HCT116 (cell line): ENCODE measurements at regions not wholly inside any gene's neighbourhood (a gene's known extent, or its start where the extent isn't known, plus 50 kb on each side); places are given as distances from the start of the nearest gene placed in this dataset.

Experiments used
- ATAC-seq: fragments of 200-7000 bp; cut with Tn5 transposase; 2 replicates; pipeline ENCODE4 v1.9.1; 2020; ENCODE audit warnings: mild to moderate bottlenecking, moderate library complexity
- BruUV-seq: library from RNA; stranded (reverse); fragments of 400-500 nt; replicated peaks from 2 replicates; lab custom pipeline; 2021; lab: Mats Ljungman, UMichigan
- CTCF ChIA-PET: fragments of 300-600 bp; sonication (Branson Sonifier 250); formaldehyde crosslinking; loops from one replicate; lab custom pipeline; 2021; ENCODE audit warnings: antibody characterized with exemption; lab: Charles Lee
- POLR2A ChIA-PET: fragments of 300-600, 350-600 bp; sonication (Branson Sonifier 250); formaldehyde crosslinking; loops from one replicate; lab custom pipeline; 2021; ENCODE audit warnings: antibody characterized with exemption; lab: Charles Lee
- RAD21 ChIA-PET, 2 experiments: fragments of 300-600 bp; sonication (Branson Sonifier 250); formaldehyde crosslinking; loops; one replicate each; lab custom pipeline; 2023; ENCODE audit warnings: low total read pairs in 2 of 2; ENCODE audit not compliant: uncharacterized antibody in 2 of 2, unreplicated experiment in 2 of 2, low non-redundant PET in 1 of 2; lab: Charles Lee
- DNase-seq: peaks from one replicate; pipeline ENCODE4 v3.0.0-alpha.2; 2010; ENCODE audit warnings: low read depth, low spot score
- H2AFZ ChIP-seq: fragments of 200-600 bp; shearing (Covaris generic), sonication (generic); 2 replicates; pipeline ENCODE4 v1.6.1; 2017; ENCODE audit warnings: low read depth, mixed run types, mixed read lengths, antibody characterized with exemption, low read length; ENCODE audit not compliant: poor library complexity, severe bottlenecking
- H3K27ac ChIP-seq: 2 replicates; pipeline ENCODE4 v1.5.1; 2012; ENCODE audit warnings: low read depth, low read length
- H3K27me3 ChIP-seq: fragments of 200-600 bp; sonication (generic); 2 replicates; pipeline ENCODE4 v1.6.1; 2016; ENCODE audit warnings: mixed run types, low read length, mixed read lengths; ENCODE audit not compliant: insufficient read depth
- H3K36me3 ChIP-seq, 2 experiments: fragments of 200-500 bp in 1 of 2; fragments of 200-600 bp in 1 of 2; sonication (Bioruptor generic) in 1 of 2; sonication (generic) in 1 of 2; 2 replicates each; pipeline versions ENCODE4 v1.5.1 to v1.6.1; 2014 to 2016; ENCODE audit warnings: low read length in 2 of 2, inconsistent platforms in 1 of 2, mixed read lengths in 1 of 2, mixed run types in 1 of 2; ENCODE audit not compliant: insufficient read depth in 2 of 2, control insufficient read depth in 1 of 2
- H3K4me1 ChIP-seq, 2 experiments: fragments of 200-600 bp in 1 of 2; sonication (generic) in 1 of 2; 2 replicates each; pipeline versions ENCODE4 v1.5.1 to v1.6.1; 2012 to 2017; ENCODE audit warnings: low read length in 2 of 2, inconsistent platforms in 1 of 2, mild to moderate bottlenecking in 1 of 2, mixed read lengths in 1 of 2, mixed run types in 1 of 2, moderate library complexity in 1 of 2; ENCODE audit not compliant: insufficient read depth in 2 of 2, control insufficient read depth in 1 of 2
- H3K4me2 ChIP-seq: fragments of 200-600 bp; sonication (generic); 2 replicates; pipeline ENCODE4 v1.6.1; 2017; ENCODE audit warnings: mixed run types, low read length, mixed read lengths
- H3K4me3 ChIP-seq, 2 experiments: fragments of 200-600 bp in 1 of 2; sonication (generic) in 1 of 2; replicated peaks in 1 of 2; 2 replicates each; pipeline ENCODE4 v1.5.1; 2011 to 2016; ENCODE audit warnings: low read length in 2 of 2, control low read depth in 1 of 2, low read depth in 1 of 2, mild to moderate bottlenecking in 1 of 2, mixed read lengths in 1 of 2, mixed run types in 1 of 2
- H3K79me2 ChIP-seq: fragments of 200-600 bp; sonication (generic); 2 replicates; pipeline ENCODE4 v1.6.1; 2017; ENCODE audit warnings: mild to moderate bottlenecking, mixed run types, low read length, moderate library complexity, mixed read lengths; ENCODE audit not compliant: insufficient read depth
- H3K9ac ChIP-seq: fragments of 200-600 bp; sonication (generic); 2 replicates; pipeline ENCODE4 v1.6.1; 2016; ENCODE audit warnings: low read length, mixed read lengths
- H3K9me2 ChIP-seq: fragments of 200-600 bp; sonication (generic), shearing (Covaris generic); 2 replicates; pipeline ENCODE4 v1.6.1; 2017; ENCODE audit warnings: mixed run types, mild to moderate bottlenecking, moderate library complexity; ENCODE audit not compliant: insufficient read depth
- H3K9me3 ChIP-seq, 2 experiments: fragments of 200-500 bp in 1 of 2; fragments of 200-600 bp in 1 of 2; sonication (Bioruptor generic) in 1 of 2; sonication (generic) in 1 of 2; 2 replicates each; pipeline ENCODE4 v1.6.1; 2014 to 2017; ENCODE audit warnings: low read length in 2 of 2, mixed read lengths in 2 of 2, inconsistent platforms in 1 of 2, low read depth in 1 of 2, mild to moderate bottlenecking in 1 of 2, mixed run types in 1 of 2, moderate library complexity in 1 of 2; ENCODE audit not compliant: control insufficient read depth in 1 of 2, insufficient read depth in 1 of 2
- H4K20me1 ChIP-seq: fragments of 200-600 bp; sonication (generic), shearing (Covaris generic); 2 replicates; pipeline ENCODE4 v1.6.1; 2017; ENCODE audit warnings: mixed run types, mild to moderate bottlenecking, moderate library complexity; ENCODE audit not compliant: insufficient read depth
- ELF1 ChIP-seq: IDR thresholded peaks from 2 replicates; pipeline ENCODE4 v1.6.1; 2012; ENCODE audit warnings: low read depth, borderline replicate concordance
- EZH2 ChIP-seq: fragments of 200-600 bp; sonication (generic); IDR thresholded peaks from 2 replicates; pipeline ENCODE4 v1.6.1; 2017; ENCODE audit warnings: antibody characterized with exemption, mixed run types
- FOSL1 ChIP-seq: IDR thresholded peaks from 2 replicates; pipeline ENCODE4 v1.6.1; 2012; ENCODE audit warnings: low read depth
- JUND ChIP-seq: IDR thresholded peaks from 2 replicates; pipeline ENCODE4 v1.6.1; 2012
- SIN3A ChIP-seq: IDR thresholded peaks from 2 replicates; pipeline ENCODE4 v1.6.1; 2012; ENCODE audit warnings: low read depth
- SP1 ChIP-seq: IDR thresholded peaks from 2 replicates; pipeline ENCODE4 v1.6.1; 2012; ENCODE audit warnings: low read depth
- SRF ChIP-seq: IDR thresholded peaks from 2 replicates; pipeline ENCODE4 v1.6.1; 2012; ENCODE audit warnings: low read depth
- TCF7L2 ChIP-seq: IDR thresholded peaks from 2 replicates; pipeline ENCODE4 v1.7.0; 2011; ENCODE audit warnings: borderline replicate concordance, inconsistent platforms; ENCODE audit not compliant: insufficient read depth, insufficient read length; ENCODE audit errors: extremely low read depth
- ZNF274 ChIP-seq: fragments of 200-500 bp; sonication (Bioruptor generic); IDR thresholded peaks from 2 replicates; pipeline ENCODE4 v1.6.1; 2014; ENCODE audit warnings: mild to moderate bottlenecking, low read depth, low read length, inconsistent platforms
- intact Hi-C: fragments of 100-400 bp; cut with micrococcal nuclease; formaldehyde crosslinking; loops from 2 replicates; pipeline ENCODE4 v1.10.0; 2022
- TF ChIP-seq, protein P1 (sequence below): IDR thresholded peaks from 2 replicates; pipeline ENCODE4 v1.6.1; 2012; ENCODE audit warnings: low read depth
- TF ChIP-seq, protein P2 (sequence below): IDR thresholded peaks from 2 replicates; pipeline ENCODE4 v1.6.1; 2011; ENCODE audit warnings: mild to moderate bottlenecking, low read length, moderate library complexity; ENCODE audit not compliant: insufficient replicate concordance; ENCODE audit errors: extremely low read depth
- TF ChIP-seq, protein P3 (sequence below), 3 experiments: fragments of 200-600 bp in 1 of 3; sonication (generic) in 1 of 3; IDR thresholded peaks in 2 of 3; conservative IDR thresholded peaks in 1 of 3; 2 replicates each; pipeline ENCODE4 v1.5.1; 2012 to 2017; ENCODE audit warnings: low read depth in 2 of 3, low read length in 2 of 3, antibody characterized with exemption in 1 of 3, borderline replicate concordance in 1 of 3, control low read depth in 1 of 3, mild to moderate bottlenecking in 1 of 3, mixed read lengths in 1 of 3, mixed run types in 1 of 3, moderate library complexity in 1 of 3; ENCODE audit not compliant: insufficient read depth in 1 of 3
- TF ChIP-seq, protein P4 (sequence below): IDR thresholded peaks from 2 replicates; pipeline ENCODE4 v1.6.1; 2012

DNA sequence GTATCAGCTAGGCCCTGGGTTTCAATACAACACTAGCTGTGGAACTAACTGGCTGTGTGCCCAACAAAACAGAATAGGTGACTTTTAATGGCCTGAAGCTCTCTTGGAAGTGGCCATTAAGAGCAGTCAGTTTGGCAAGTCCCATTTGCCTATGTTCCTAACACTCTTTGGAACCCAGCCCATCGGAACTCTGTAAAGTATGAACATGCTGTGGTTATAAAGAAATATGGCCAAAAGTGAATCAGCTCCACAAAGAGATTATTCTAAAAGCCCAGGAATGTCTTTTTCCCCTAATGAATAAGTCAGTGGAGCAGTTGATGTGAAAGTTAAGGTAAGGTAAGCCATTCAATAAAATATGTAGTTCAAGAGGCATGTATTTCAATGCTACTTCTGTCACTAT is 223.7 kb upstream of the ADAMTS5 start:
- ChIA-PET POLR2A (no interaction called here), RAD21 (no interaction called here), CTCF (no interaction called here)
- no peak for ATAC-seq
- TF ChIP-seq, protein P1, sequence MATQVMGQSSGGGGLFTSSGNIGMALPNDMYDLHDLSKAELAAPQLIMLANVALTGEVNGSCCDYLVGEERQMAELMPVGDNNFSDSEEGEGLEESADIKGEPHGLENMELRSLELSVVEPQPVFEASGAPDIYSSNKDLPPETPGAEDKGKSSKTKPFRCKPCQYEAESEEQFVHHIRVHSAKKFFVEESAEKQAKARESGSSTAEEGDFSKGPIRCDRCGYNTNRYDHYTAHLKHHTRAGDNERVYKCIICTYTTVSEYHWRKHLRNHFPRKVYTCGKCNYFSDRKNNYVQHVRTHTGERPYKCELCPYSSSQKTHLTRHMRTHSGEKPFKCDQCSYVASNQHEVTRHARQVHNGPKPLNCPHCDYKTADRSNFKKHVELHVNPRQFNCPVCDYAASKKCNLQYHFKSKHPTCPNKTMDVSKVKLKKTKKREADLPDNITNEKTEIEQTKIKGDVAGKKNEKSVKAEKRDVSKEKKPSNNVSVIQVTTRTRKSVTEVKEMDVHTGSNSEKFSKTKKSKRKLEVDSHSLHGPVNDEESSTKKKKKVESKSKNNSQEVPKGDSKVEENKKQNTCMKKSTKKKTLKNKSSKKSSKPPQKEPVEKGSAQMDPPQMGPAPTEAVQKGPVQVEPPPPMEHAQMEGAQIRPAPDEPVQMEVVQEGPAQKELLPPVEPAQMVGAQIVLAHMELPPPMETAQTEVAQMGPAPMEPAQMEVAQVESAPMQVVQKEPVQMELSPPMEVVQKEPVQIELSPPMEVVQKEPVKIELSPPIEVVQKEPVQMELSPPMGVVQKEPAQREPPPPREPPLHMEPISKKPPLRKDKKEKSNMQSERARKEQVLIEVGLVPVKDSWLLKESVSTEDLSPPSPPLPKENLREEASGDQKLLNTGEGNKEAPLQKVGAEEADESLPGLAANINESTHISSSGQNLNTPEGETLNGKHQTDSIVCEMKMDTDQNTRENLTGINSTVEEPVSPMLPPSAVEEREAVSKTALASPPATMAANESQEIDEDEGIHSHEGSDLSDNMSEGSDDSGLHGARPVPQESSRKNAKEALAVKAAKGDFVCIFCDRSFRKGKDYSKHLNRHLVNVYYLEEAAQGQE: no peak
- no peak for TF ChIP-seq ZNF274
- TF ChIP-seq SP1: no peak
- no peak overlapping the region for H3K27ac ChIP-seq
- no peak overlapping the region for H2AFZ ChIP-seq
- no peaks in the 10 kb centered on the region for H3K79me2 ChIP-seq
- no peak overlapping the region for H3K4me2 ChIP-seq
- H4K20me1 ChIP-seq: no peaks in the 10 kb centered on the region
- H3K36me3 ChIP-seq: no peaks in the 10 kb centered on the region
- H3K9ac ChIP-seq: no peak overlapping the region
- no peak overlapping the region for H3K4me3 ChIP-seq
- intact Hi-C loops: no loop called here
- H3K9me3 ChIP-seq: peaks cover 7 to 20% of the 10 kb centered on the region in 2 experiments; a peak in 2 of 4 replicates
- no peaks in the 10 kb centered on the region for H3K9me2 ChIP-seq
- H3K27me3 ChIP-seq: no peaks in the 10 kb centered on the region
- no peak for DNase-seq
- BruUV-seq: no TSS peak
- H3K4me1 ChIP-seq: no peaks in the 10 kb centered on the region

DNA sequence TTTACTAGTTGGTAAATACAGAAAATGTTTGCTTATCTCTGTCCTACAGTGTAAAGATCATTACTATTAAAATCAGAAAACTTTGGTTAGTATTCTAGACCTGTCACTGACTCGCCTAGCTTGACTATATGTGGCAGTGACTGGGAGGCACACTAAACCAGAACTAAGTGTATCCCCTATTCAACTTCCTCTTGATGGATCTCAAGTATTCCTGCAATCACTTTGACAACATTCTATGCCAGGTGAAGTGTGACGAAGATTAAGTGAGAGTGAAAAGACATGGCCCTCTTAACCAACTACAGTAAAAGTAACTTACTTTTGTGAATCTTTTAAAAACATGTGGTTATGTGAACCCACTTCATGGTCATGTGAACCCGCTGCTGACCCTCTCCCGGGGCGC is 223.0 kb upstream of the ADAMTS5 start:
- ChIA-PET POLR2A (no interaction called here), RAD21 (no interaction called here), CTCF (no interaction called here)
- ATAC-seq (no peak), DNase-seq (no peak)
- no peaks in the 10 kb centered on the region for H3K36me3 ChIP-seq
- peaks cover 7 to 15% of the 10 kb centered on the region in 2 experiments; a peak in 2 of 4 replicates for H3K9me3 ChIP-seq
- no peaks in the 10 kb centered on the region for H3K27me3 ChIP-seq
- no peak overlapping the region for H3K9ac ChIP-seq
- H3K4me1 ChIP-seq: no peaks in the 10 kb centered on the region
- H3K79me2 ChIP-seq: no peaks in the 10 kb centered on the region
- no peaks in the 10 kb centered on the region for H4K20me1 ChIP-seq
- no peak overlapping the region for H2AFZ ChIP-seq
- intact Hi-C loops: no loop called here
- H3K9me2 ChIP-seq: no peaks in the 10 kb centered on the region
- no TSS peak for BruUV-seq
- H3K27ac ChIP-seq: no peak overlapping the region
- no peak overlapping the region for H3K4me2 ChIP-seq
- H3K4me3 ChIP-seq: no peak overlapping the region
- TF ChIP-seq, protein P2, sequence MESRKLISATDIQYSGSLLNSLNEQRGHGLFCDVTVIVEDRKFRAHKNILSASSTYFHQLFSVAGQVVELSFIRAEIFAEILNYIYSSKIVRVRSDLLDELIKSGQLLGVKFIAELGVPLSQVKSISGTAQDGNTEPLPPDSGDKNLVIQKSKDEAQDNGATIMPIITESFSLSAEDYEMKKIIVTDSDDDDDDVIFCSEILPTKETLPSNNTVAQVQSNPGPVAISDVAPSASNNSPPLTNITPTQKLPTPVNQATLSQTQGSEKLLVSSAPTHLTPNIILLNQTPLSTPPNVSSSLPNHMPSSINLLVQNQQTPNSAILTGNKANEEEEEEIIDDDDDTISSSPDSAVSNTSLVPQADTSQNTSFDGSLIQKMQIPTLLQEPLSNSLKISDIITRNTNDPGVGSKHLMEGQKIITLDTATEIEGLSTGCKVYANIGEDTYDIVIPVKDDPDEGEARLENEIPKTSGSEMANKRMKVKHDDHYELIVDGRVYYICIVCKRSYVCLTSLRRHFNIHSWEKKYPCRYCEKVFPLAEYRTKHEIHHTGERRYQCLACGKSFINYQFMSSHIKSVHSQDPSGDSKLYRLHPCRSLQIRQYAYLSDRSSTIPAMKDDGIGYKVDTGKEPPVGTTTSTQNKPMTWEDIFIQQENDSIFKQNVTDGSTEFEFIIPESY: no peak
- TF ChIP-seq SP1 (no peak), JUND (no peak), TCF7L2 (no peak), FOSL1 (no peak), SIN3A (no peak), ELF1 (no peak), SRF (no peak), EZH2 (no peak)
- TF ChIP-seq, protein P3, sequence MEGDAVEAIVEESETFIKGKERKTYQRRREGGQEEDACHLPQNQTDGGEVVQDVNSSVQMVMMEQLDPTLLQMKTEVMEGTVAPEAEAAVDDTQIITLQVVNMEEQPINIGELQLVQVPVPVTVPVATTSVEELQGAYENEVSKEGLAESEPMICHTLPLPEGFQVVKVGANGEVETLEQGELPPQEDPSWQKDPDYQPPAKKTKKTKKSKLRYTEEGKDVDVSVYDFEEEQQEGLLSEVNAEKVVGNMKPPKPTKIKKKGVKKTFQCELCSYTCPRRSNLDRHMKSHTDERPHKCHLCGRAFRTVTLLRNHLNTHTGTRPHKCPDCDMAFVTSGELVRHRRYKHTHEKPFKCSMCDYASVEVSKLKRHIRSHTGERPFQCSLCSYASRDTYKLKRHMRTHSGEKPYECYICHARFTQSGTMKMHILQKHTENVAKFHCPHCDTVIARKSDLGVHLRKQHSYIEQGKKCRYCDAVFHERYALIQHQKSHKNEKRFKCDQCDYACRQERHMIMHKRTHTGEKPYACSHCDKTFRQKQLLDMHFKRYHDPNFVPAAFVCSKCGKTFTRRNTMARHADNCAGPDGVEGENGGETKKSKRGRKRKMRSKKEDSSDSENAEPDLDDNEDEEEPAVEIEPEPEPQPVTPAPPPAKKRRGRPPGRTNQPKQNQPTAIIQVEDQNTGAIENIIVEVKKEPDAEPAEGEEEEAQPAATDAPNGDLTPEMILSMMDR (IDR thresholded peaks at IDR 0.05 in 2 of 3, conservative IDR thresholded peaks at IDR 0.05 in 1 of 3; ENCODE audit: borderline replicate concordance in 1 of 3, insufficient read depth in 1 of 3, low read depth in 2 of 3, low read length in 2 of 3): no peak
- TF ChIP-seq, protein P4, sequence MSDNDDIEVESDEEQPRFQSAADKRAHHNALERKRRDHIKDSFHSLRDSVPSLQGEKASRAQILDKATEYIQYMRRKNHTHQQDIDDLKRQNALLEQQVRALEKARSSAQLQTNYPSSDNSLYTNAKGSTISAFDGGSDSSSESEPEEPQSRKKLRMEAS: no peak
